ENCODE measurements at regions not wholly inside any gene's neighbourhood (a gene's known extent, or its start where the extent isn't known, plus 50 kb on each side); places are given as distances from the start of the nearest gene placed in this dataset.

- H3K36me3 Mint-ChIP-seq = no peaks in the 10 kb centered on the region
- H3K4me1 Mint-ChIP-seq = no peaks in the 10 kb centered on the region
- no peaks in the 10 kb centered on the region for H3K9me3 Mint-ChIP-seq
- no peak for DNase-seq
- no peak overlapping the region for H3K27ac Mint-ChIP-seq
- H3K27me3 Mint-ChIP-seq = no peaks in the 10 kb centered on the region
- H3K4me3 Mint-ChIP-seq = no peak overlapping the region
These were observed 443.4 kb downstream of the ANXA1 start for GRCh38 chr9:73595036-73595545.

DNA sequence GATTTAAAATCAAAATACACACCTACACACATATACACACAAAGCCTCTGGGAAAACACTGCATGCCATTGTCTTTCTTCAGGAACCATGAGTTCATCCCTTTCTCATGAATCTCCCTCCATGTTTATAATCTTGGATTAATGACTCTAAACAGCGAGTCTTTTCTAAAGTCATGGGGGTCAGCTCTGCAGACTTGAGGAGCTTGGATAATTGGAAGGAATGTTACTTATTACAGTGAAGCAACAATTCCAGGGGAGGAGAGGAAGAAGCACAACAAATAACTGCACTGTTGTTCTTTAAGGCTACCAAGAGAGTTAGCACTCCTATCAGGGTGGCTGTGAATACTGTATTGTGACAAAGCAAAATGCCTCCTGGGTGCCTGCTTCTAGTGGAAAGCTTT lies 444.7 kb downstream of the ANXA1 start:
- no peak for DNase-seq
- no peak overlapping the region for H3K27ac Mint-ChIP-seq
- no peak overlapping the region for H3K4me3 Mint-ChIP-seq
- H3K9me3 Mint-ChIP-seq = no peaks in the 10 kb centered on the region
- no peaks in the 10 kb centered on the region for H3K27me3 Mint-ChIP-seq
- no peaks in the 10 kb centered on the region for H3K4me1 Mint-ChIP-seq
- no peaks in the 10 kb centered on the region for H3K36me3 Mint-ChIP-seq

- no peak overlapping the region for H3K27ac Mint-ChIP-seq
- no peaks in the 10 kb centered on the region for H3K27me3 Mint-ChIP-seq
- no peak overlapping the region for H3K4me3 Mint-ChIP-seq
- no peak for DNase-seq
- H3K9me3 Mint-ChIP-seq = no peaks in the 10 kb centered on the region
- H3K36me3 Mint-ChIP-seq = no peaks in the 10 kb centered on the region
- no peaks in the 10 kb centered on the region for H3K4me1 Mint-ChIP-seq
These were observed 445.4 kb downstream of the ANXA1 start for GRCh38 chr9:73597039-73597438.

DNA sequence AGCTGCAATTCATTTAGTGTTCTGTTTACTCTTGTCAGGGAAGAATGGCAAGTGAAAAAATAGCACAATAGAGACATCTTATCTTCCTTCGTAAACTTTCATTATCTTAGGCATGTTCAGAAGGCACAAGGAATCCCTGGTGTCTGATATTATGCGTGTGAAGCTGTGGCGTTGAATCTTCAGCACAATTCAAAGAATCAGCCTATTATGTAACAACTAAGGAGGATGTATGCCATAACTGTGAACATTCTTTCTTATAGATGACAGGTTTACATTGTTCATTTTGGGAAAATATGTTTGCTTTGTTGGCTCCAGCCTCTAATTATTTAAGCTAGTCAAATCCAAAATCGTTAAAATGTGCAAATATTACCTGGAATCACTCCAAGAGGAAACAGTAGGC lies 446.1 kb downstream of the ANXA1 start:
- Mint-ChIP-seq H3K4me3 (no peak overlapping the region), H3K27ac (no peak overlapping the region), H3K4me1 (no peaks in the 10 kb centered on the region), H3K27me3 (no peaks in the 10 kb centered on the region), H3K9me3 (no peaks in the 10 kb centered on the region), H3K36me3 (no peaks in the 10 kb centered on the region)
- DNase-seq = no peak

GRCh38 chr9:73609381-73609780 lies 457.7 kb downstream of the ANXA1 start:
- Mint-ChIP-seq H3K4me3 (no peak overlapping the region), H3K27ac (no peak overlapping the region), H3K27me3 (no peaks in the 10 kb centered on the region), H3K9me3 (peaks cover 2% of the 10 kb centered on the region), H3K4me1 (no peaks in the 10 kb centered on the region), H3K36me3 (no peaks in the 10 kb centered on the region)
- DNase-seq = no peak

- no peak for DNase-seq
- no peak overlapping the region for H3K4me3 Mint-ChIP-seq
- H3K27ac Mint-ChIP-seq = no peak overlapping the region
- no peaks in the 10 kb centered on the region for H3K27me3 Mint-ChIP-seq
- H3K4me1 Mint-ChIP-seq = no peaks in the 10 kb centered on the region
- no peaks in the 10 kb centered on the region for H3K36me3 Mint-ChIP-seq
- H3K9me3 Mint-ChIP-seq = peaks cover 2% of the 10 kb centered on the region
These were observed 459.4 kb downstream of the ANXA1 start for GRCh38 chr9:73611032-73611431.

DNA sequence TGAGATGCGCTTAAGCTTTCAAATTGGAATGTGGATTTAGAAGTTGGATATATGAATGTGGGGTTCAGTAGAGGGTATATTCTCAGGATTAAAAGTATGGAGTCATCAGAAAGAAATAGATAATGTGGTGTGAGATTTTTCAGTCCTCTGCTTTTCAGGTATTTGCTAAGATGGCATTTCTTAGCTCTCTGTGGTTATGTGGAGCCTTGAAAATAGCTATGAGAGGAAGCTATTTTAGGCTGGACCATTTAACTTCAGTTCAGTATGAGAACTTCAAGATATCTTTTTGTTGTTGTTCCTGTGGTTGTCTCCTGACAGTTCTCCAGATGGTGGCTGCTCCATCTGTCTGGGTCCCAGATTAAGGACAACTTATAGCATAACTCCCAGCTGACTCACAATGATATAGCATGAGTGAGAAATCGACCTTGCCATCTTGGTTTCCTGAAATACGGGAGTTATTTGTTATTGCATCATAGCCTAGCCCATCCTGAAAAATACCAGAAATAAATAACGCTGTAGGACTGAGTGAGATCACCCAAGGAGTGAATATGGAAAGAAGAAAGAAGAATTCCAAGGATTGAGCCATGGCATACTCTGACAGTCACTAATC lies 461.5 kb downstream of the ANXA1 start:
- no peaks in the 10 kb centered on the region for H3K36me3 Mint-ChIP-seq
- no peaks in the 10 kb centered on the region for H3K4me1 Mint-ChIP-seq
- DNase-seq = no peak
- H3K9me3 Mint-ChIP-seq = peaks cover 2% of the 10 kb centered on the region
- no peaks in the 10 kb centered on the region for H3K27me3 Mint-ChIP-seq
- H3K27ac Mint-ChIP-seq = no peak overlapping the region
- H3K4me3 Mint-ChIP-seq = no peak overlapping the region

DNA sequence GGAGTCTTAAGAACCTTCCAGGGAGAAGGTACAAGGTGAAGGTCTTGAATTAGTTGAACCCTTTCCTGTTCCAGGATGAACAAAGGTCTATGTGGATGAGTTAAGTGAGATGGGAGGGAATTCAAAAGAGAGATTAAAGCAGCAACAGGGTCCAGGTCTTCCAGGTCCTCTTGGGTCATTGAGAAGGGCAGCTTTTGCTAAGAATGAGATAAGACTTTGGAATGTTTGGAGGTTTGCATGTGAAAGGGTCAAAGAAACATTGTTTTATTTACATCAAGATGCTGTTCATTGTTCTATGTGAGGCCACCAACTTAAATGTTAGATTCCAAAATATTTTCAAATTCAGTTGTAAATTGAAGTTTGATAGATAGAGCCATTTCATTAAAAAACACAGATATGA lies 463.9 kb downstream of the ANXA1 start:
- Mint-ChIP-seq H3K27me3 (no peaks in the 10 kb centered on the region), H3K36me3 (no peaks in the 10 kb centered on the region), H3K4me3 (no peak overlapping the region), H3K4me1 (no peaks in the 10 kb centered on the region), H3K9me3 (no peaks in the 10 kb centered on the region), H3K27ac (no peak overlapping the region)
- no peak for DNase-seq

DNA sequence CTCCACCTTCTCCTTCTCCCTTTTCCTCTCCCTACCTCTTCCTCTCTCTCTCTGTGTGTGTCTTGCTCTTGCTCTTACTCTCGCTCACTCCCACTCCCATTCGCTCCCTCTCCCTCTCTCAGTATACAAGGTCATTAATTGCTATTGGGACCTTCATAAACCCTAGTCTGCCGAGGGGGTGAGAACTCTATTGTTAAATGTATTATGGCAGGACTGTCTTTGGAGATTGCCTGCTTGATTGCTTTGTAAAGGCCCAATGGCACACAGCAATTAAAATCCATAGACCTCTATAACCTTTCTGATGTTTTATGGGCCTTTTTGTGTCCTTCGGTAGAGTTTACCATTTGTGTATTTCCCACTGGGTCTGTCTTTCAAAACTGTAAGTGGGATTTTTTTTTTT lies 465.9 kb downstream of the ANXA1 start:
- no peak overlapping the region for H3K4me3 Mint-ChIP-seq
- no peak overlapping the region for H3K27ac Mint-ChIP-seq
- H3K27me3 Mint-ChIP-seq = no peaks in the 10 kb centered on the region
- no peaks in the 10 kb centered on the region for H3K9me3 Mint-ChIP-seq
- H3K4me1 Mint-ChIP-seq = no peaks in the 10 kb centered on the region
- H3K36me3 Mint-ChIP-seq = no peaks in the 10 kb centered on the region
- no peak for DNase-seq

- Mint-ChIP-seq H3K4me3 (no peak overlapping the region), H3K9me3 (peaks cover 1% of the 10 kb centered on the region), H3K4me1 (no peaks in the 10 kb centered on the region), H3K27ac (no peak overlapping the region), H3K27me3 (no peaks in the 10 kb centered on the region), H3K36me3 (no peaks in the 10 kb centered on the region)
- no peak for DNase-seq
These were observed 489.3 kb downstream of the ANXA1 start for GRCh38 chr9:73640971-73641370.

DNA sequence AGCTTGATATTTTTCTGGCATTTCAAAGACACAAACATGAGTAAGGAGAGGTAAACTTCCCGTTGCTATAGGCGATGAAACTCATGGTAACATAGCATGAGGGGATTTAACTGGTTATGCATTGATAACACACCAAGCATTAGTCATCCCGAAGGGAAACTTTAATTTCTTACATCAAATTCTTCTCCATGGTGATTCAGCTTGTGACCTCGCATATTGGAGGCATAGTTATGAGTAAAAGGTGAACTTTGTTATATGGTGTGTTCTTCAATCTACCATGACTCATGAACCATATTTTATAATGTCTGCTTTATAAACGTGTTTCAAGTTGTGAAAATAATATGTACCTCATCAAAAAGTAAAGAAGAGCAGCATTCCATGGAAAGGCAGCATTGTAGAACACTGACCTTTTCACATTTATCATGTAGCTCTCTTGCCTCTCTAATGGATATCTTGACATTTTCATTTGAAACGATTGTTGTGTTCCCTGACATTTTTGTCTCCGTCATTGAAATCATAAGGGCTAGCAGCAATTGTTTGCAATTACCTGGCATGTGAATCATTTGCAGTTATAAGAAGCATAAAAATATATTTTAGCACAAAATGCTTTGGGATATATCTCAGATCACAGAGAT lies 491.8 kb downstream of the ANXA1 start:
- no peaks in the 10 kb centered on the region for H3K27me3 Mint-ChIP-seq
- no peak overlapping the region for H3K4me3 Mint-ChIP-seq
- H3K36me3 Mint-ChIP-seq = no peaks in the 10 kb centered on the region
- H3K9me3 Mint-ChIP-seq = no peaks in the 10 kb centered on the region
- no peak overlapping the region for H3K27ac Mint-ChIP-seq
- no peaks in the 10 kb centered on the region for H3K4me1 Mint-ChIP-seq
- no peak for DNase-seq

GRCh38 chr9:73647560-73647959 lies 495.9 kb downstream of the ANXA1 start:
- Mint-ChIP-seq H3K36me3 (no peaks in the 10 kb centered on the region), H3K4me3 (no peak overlapping the region)

GRCh38 chr9:73649552-73649951 lies 497.9 kb downstream of the ANXA1 start:
- Mint-ChIP-seq H3K27ac (no peak overlapping the region), H3K9me3 (peaks cover 2% of the 10 kb centered on the region), H3K4me1 (no peaks in the 10 kb centered on the region), H3K4me3 (no peak overlapping the region), H3K27me3 (no peaks in the 10 kb centered on the region), H3K36me3 (no peaks in the 10 kb centered on the region)
- DNase-seq = no peak

More at GRCh38 chr9:73647560-73647959, 495.9 kb downstream of the ANXA1 start:
- no peak for DNase-seq
- Mint-ChIP-seq H3K27me3 (no peaks in the 10 kb centered on the region), H3K4me1 (no peaks in the 10 kb centered on the region), H3K9me3 (no peaks in the 10 kb centered on the region), H3K27ac (no peak overlapping the region)

- Mint-ChIP-seq H3K27me3 (no peaks in the 10 kb centered on the region), H3K27ac (no peak overlapping the region), H3K36me3 (no peaks in the 10 kb centered on the region), H3K4me1 (no peaks in the 10 kb centered on the region), H3K9me3 (peaks cover 2% of the 10 kb centered on the region), H3K4me3 (no peak overlapping the region)
- no peak for DNase-seq
These were observed 503.7 kb downstream of the ANXA1 start for GRCh38 chr9:73655363-73655762.

- no peak overlapping the region for H3K27ac Mint-ChIP-seq
- no peak overlapping the region for H3K4me3 Mint-ChIP-seq
- peaks cover 2% of the 10 kb centered on the region for H3K9me3 Mint-ChIP-seq
- no peaks in the 10 kb centered on the region for H3K36me3 Mint-ChIP-seq
- no peaks in the 10 kb centered on the region for H3K4me1 Mint-ChIP-seq
- no peaks in the 10 kb centered on the region for H3K27me3 Mint-ChIP-seq
- DNase-seq = no peak
These were observed 504.2 kb downstream of the ANXA1 start for GRCh38 chr9:73655831-73656230.

DNA sequence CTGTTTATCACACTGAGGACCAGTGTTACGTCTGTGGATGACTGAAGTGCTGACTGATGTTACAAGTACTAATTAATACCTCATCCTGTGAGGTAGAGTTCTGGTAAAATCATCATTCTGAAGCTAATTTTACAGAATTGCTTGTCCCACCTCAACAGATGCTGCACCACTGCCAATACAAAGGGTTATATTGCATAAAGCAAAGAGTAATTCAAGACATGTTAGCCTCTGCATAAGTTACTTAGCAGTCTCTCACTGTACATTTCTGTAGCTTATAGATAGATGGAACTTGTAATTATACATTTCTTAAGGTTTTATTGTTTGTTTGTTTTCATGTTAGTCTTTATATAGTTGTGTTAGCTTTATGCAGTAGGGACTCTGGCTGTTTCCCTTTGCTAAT lies 513.6 kb downstream of the ANXA1 start:
- no peak overlapping the region for H3K27ac Mint-ChIP-seq
- no peak overlapping the region for H3K4me3 Mint-ChIP-seq
- H3K4me1 Mint-ChIP-seq = no peaks in the 10 kb centered on the region
- H3K27me3 Mint-ChIP-seq = no peaks in the 10 kb centered on the region
- no peaks in the 10 kb centered on the region for H3K36me3 Mint-ChIP-seq
- no peaks in the 10 kb centered on the region for H3K9me3 Mint-ChIP-seq
- no peak for DNase-seq

Data from activated naive CD8-positive, alpha-beta T cell treated with anti-CD3 and anti-CD28 coated beads for 36 hours (primary cell).